HEK293T (cell line): ENCODE measurements at regions not wholly inside any gene's neighbourhood (a gene's known extent, or its start where the extent isn't known, plus 50 kb on each side); places are given as distances from the start of the nearest gene placed in this dataset.

Experiments
- CTCF ChIA-PET: fragments of 350-600 bp; formaldehyde crosslinking; extraction: SDS; loops from one replicate; lab custom pipeline; 2021; ENCODE audit warnings: antibody characterized with exemption, inconsistent platforms; lab: Yijun Ruan, JAX
- POLR2A ChIA-PET: fragments of 350-600 bp; formaldehyde crosslinking; extraction: SDS; loops from one replicate; lab custom pipeline; 2020; ENCODE audit warnings: antibody characterized with exemption, inconsistent platforms; lab: Yijun Ruan, JAX
- DNase-seq: peaks from one replicate; pipeline ENCODE4 v3.0.0; 2012; ENCODE audit warnings: mixed read lengths; ENCODE audit errors: extremely low spot score
- ARNT ChIP-seq: fragments of 450-650 bp; IDR thresholded peaks from 2 replicates; pipeline ENCODE4 v1.6.1; 2017; ENCODE audit warnings: mild to moderate bottlenecking
- BHLHE40 ChIP-seq: fragments of 450-650 bp; IDR thresholded peaks from 2 replicates; pipeline ENCODE4 v1.6.1; 2016; ENCODE audit warnings: mild to moderate bottlenecking, moderate library complexity, borderline replicate concordance
- CTBP1 ChIP-seq: fragments of 450-650 bp; IDR thresholded peaks from 2 replicates; pipeline ENCODE4 v1.6.1; 2016; ENCODE audit warnings: borderline replicate concordance
- ELF4 ChIP-seq: fragments of 450-650 bp; IDR thresholded peaks from 2 replicates; pipeline ENCODE4 v1.6.1; 2017; ENCODE audit warnings: antibody characterized with exemption
- FOXA1 ChIP-seq: fragments of 450-650 bp; IDR thresholded peaks from 2 replicates; pipeline ENCODE4 v1.6.1; 2016; ENCODE audit warnings: mild to moderate bottlenecking
- FOXK2 ChIP-seq: fragments of 450-650 bp; IDR thresholded peaks from 2 replicates; pipeline ENCODE4 v1.6.1; 2016; ENCODE audit warnings: mild to moderate bottlenecking
- FOXM1 ChIP-seq: fragments of 450-650 bp; IDR thresholded peaks from 2 replicates; pipeline ENCODE4 v1.6.1; 2017; ENCODE audit warnings: mild to moderate bottlenecking, borderline replicate concordance
- HDGF ChIP-seq: fragments of 450-650 bp; IDR thresholded peaks from 2 replicates; pipeline ENCODE4 v1.6.1; 2017; ENCODE audit warnings: antibody characterized with exemption, borderline replicate concordance
- L3MBTL2 ChIP-seq: fragments of 450-650 bp; conservative IDR thresholded peaks from 2 replicates; pipeline ENCODE4 v1.6.1; 2016; ENCODE audit warnings: mild to moderate bottlenecking
- LEF1 ChIP-seq: fragments of 450-650 bp; IDR thresholded peaks from 2 replicates; pipeline ENCODE4 v1.6.1; 2017; ENCODE audit warnings: mild to moderate bottlenecking, borderline replicate concordance
- NFRKB ChIP-seq: fragments of 450-650 bp; IDR thresholded peaks from 2 replicates; pipeline ENCODE4 v1.6.1; 2016; ENCODE audit warnings: mild to moderate bottlenecking, moderate library complexity
- SP1 ChIP-seq: fragments of 450-650 bp; IDR thresholded peaks from 2 replicates; pipeline ENCODE4 v1.6.1; 2017
- SUZ12 ChIP-seq: fragments of 450-650 bp; IDR thresholded peaks from 2 replicates; pipeline ENCODE4 v1.6.1; 2016; ENCODE audit warnings: mild to moderate bottlenecking
- TARDBP ChIP-seq: fragments of 450-650 bp; IDR thresholded peaks from 2 replicates; pipeline ENCODE4 v1.6.1; 2016
- ZNF384 ChIP-seq: fragments of 450-650 bp; IDR thresholded peaks from 2 replicates; pipeline ENCODE4 v1.6.1; 2016
- TF ChIP-seq, protein P1 (sequence below): fragments of 450-650 bp; IDR thresholded peaks from 2 replicates; pipeline ENCODE4 v1.6.1; 2016

DNA sequence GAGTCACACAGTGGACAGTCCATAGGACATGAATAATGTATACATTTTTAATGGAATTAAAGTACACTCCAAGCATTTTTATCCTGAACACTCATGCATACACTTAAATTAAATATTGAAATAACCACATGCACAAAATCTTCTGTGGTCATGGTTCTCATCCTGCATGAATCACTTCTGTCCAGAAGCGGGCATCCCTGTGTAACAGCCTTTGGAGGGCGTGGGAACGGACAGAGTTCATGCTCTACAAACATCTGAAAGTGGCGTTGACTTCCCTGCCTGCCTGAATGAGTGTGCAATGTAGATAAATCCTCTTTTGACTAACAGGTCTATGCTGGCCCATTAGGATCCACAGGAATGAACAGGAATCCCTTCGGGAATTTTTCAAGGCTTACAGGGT is 780.2 kb downstream of the BRD1 start:
- ChIA-PET POLR2A (no interaction called here), CTCF (interaction anchor here (0.7 kb wide), 1 partner anchor 258 kb away, joined by 3 read pairs; no protein-coding TSS in a partner anchor)
- TF ChIP-seq L3MBTL2 (no peak), SUZ12 (no peak), FOXA1 (no peak)
- DNase-seq, result no peak

DNA sequence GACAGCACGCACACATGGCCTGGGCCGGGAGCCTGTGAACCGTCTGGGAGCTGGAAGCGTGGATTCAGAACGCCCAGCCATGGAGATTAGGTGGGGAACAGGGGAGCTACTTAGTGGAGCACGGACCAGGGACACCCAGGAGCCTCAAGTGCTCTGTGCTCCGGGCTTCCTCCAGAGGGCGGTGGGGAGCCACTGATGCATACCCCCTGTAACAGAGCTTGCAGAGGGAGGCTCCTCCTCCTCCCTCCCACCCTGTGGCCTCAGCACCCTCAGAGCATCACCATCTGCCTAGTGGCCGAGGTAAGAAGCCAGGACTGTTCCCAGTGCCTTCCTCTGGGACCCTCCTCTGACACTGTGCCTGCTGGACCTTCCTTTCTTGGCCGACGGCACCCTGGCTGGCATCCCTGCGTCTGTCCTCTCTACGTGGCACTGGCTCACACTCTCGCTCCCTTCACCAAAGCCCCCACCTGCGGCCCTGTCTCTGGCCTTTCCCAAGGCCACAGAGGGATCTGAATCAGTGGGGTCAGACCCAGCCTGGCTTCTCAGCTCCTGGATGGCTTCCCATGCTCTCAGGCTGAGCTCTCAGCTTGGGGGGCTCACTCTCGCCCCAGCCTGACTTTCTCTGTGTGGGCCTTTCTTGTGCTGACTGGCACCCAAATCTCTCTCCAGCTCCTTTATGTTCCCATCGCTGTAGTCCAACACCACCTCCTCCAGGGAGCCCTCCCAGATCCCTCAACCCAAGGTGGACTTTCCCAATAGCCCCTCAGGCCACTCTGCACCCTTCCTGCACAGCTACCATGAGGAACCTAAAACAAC is 780.9 kb downstream of the BRD1 start:
- POLR2A ChIA-PET, result no interaction called here
- TF ChIP-seq TARDBP (no peak), SP1 (no peak), LEF1 (no peak), SUZ12 (no peak), BHLHE40 (no peak), L3MBTL2 (no peak), CTBP1 (no peak), NFRKB (no peak), FOXM1 (no peak), FOXA1 (no peak), FOXK2 (no peak), ELF4 (no peak), HDGF (no peak), ZNF384 (no peak), ARNT (no peak)
- TF ChIP-seq, protein P1, sequence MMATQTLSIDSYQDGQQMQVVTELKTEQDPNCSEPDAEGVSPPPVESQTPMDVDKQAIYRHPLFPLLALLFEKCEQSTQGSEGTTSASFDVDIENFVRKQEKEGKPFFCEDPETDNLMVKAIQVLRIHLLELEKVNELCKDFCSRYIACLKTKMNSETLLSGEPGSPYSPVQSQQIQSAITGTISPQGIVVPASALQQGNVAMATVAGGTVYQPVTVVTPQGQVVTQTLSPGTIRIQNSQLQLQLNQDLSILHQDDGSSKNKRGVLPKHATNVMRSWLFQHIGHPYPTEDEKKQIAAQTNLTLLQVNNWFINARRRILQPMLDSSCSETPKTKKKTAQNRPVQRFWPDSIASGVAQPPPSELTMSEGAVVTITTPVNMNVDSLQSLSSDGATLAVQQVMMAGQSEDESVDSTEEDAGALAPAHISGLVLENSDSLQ, result no peak
- CTCF ChIA-PET, result interaction anchor here (0.6 to 1.1 kb wide), 3 partner anchors 258 to 1617 kb away, joined by 3 to 4 read pairs (median 4); no protein-coding TSS in a partner anchor
- peak; percentile 42 for DNase-seq

DNA sequence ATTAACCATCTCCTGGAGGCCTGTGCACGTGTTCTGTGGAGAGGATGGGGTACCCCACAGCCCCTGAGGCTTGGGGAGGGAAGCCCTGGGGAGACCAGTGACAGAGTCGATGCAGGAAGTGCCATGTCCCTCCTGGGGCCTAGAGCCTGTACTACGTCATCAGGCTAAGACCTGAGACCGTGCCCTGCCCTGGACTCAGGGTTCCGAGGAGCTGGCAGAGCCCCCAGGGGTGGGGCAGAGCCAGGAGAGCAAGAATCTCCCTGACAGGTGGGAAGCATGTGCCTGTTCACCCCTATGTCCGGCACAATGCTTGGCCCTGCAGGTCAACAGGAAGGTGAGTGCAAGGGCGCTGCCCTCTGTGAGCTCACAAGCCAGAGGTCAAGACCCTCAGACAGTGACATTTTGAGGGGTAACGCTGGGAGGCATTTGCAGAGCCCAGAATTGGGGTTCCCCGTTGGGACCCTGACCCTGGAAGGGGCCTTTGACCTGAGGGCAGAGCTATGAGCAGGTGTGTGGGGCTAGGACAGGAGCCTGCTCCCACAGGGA is 781.6 kb downstream of the BRD1 start:
- CTCF ChIA-PET, result interaction anchor here (0.6 to 1.1 kb wide), 3 partner anchors 259 to 1616 kb away, joined by 3 to 4 read pairs (median 4); no protein-coding TSS in a partner anchor
- POLR2A ChIA-PET, result no interaction called here
- no peak for TF ChIP-seq NFRKB
- no peak for TF ChIP-seq SP1
- TF ChIP-seq CTBP1, result no peak
- TF ChIP-seq ELF4, result no peak
- TF ChIP-seq ARNT, result no peak
- no peak for TF ChIP-seq LEF1
- TF ChIP-seq FOXA1, result no peak
- no peak for TF ChIP-seq SUZ12
- no peak for TF ChIP-seq TARDBP
- no peak for TF ChIP-seq HDGF
- no peak for TF ChIP-seq FOXK2
- no peak for TF ChIP-seq BHLHE40
- no peak for DNase-seq

DNA sequence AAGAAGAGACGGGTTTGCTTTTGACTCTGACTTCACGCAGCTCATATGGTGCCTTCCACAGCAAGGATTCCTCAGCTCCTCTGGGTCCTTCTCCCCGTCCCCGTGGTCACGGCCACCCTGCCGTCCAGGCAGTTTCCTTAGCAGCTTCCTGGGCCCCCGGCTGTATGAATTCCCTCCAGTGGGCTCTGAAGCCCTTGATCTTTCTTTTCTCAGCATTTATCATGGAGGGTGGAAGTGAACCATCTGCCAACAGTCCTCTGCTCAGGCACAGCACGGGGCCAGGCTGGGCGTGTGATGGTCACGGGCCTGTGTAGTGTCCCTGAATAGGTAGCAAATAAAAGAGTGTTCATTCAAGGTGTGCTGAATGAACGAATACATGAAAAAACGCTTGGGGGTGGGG is 782.4 kb downstream of the BRD1 start:
- ChIA-PET CTCF (no interaction called here), POLR2A (no interaction called here)
- DNase-seq, result no peak
- no peak for TF ChIP-seq LEF1
- TF ChIP-seq NFRKB, result no peak
- no peak for TF ChIP-seq TARDBP
- TF ChIP-seq SP1, result no peak
- no peak for TF ChIP-seq SUZ12
- TF ChIP-seq ELF4, result no peak
- TF ChIP-seq FOXA1, result no peak
- TF ChIP-seq, protein P1, result no peak
- TF ChIP-seq HDGF, result no peak
- TF ChIP-seq FOXM1, result no peak
- TF ChIP-seq L3MBTL2, result no peak

DNA sequence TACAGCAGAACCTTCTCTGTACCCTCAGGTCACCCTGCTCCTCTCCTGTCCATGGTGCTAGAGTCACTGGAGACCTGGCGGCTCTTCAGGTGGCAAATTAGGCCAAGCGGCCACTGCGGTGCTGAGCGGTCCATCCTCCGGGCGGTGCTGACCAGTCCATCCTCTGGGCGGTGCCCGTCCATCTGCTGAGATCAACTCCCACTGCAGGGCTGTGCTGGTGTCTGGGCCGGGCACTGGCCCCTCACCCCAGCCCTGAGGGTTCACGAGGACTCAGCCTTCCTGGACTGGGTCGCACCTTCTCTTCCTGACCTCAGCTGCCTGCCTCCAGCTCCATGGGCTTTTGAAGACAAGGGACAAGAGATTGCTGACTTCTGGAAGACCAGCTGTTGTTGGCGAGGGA is 782.9 kb downstream of the BRD1 start:
- ChIA-PET CTCF (no interaction called here), POLR2A (no interaction called here)
- TF ChIP-seq NFRKB, result no peak
- no peak for TF ChIP-seq FOXA1
- TF ChIP-seq ARNT, result no peak
- TF ChIP-seq FOXK2, result no peak
- TF ChIP-seq SP1, result no peak
- TF ChIP-seq HDGF, result no peak
- TF ChIP-seq TARDBP, result no peak
- no peak for TF ChIP-seq ELF4
- DNase-seq, result no peak

DNA sequence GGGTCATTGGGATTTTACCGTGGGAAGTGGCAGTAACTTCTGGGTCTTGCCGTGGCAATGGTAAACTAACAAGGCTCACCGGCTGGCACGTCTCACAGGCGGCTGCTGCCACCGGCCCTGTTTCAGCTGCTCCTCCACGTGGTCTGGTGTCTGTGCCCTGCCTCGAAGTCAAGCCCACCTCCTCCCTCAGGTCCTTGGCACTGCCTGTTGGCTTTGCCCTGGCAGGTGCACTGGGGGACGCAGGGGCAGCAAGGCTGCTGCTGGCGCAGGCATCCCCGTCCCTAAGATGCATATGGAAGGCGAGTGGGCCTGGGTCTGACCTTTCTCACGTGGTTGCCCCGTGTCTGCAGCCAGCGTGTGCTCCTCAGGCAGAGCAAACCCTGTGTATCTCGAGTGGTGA is 783.6 kb downstream of the BRD1 start:
- no peak for DNase-seq
- TF ChIP-seq SP1, result no peak
- TF ChIP-seq TARDBP, result no peak
- no peak for TF ChIP-seq SUZ12
- no peak for TF ChIP-seq FOXM1
- TF ChIP-seq FOXK2, result no peak
- TF ChIP-seq ARNT, result no peak
- TF ChIP-seq ELF4, result no peak
- TF ChIP-seq NFRKB, result no peak
- TF ChIP-seq LEF1, result no peak
- no peak for TF ChIP-seq HDGF
- no peak for TF ChIP-seq CTBP1
- TF ChIP-seq, protein P1, result no peak
- TF ChIP-seq L3MBTL2, result no peak
- TF ChIP-seq BHLHE40, result no peak
- TF ChIP-seq FOXA1, result no peak
- TF ChIP-seq ZNF384, result no peak
- ChIA-PET CTCF (no interaction called here), POLR2A (no interaction called here)
